ENCODE measurements at regions not wholly inside any gene's neighbourhood (a gene's known extent, or its start where the extent isn't known, plus 50 kb on each side); places are given as distances from the start of the nearest gene placed in this dataset.
"Not testable (repeated sequence)": the region's sequence is repeated elsewhere in the genome, so short reads cannot be mapped to it uniquely, and the experiment has no call there.

DNA sequence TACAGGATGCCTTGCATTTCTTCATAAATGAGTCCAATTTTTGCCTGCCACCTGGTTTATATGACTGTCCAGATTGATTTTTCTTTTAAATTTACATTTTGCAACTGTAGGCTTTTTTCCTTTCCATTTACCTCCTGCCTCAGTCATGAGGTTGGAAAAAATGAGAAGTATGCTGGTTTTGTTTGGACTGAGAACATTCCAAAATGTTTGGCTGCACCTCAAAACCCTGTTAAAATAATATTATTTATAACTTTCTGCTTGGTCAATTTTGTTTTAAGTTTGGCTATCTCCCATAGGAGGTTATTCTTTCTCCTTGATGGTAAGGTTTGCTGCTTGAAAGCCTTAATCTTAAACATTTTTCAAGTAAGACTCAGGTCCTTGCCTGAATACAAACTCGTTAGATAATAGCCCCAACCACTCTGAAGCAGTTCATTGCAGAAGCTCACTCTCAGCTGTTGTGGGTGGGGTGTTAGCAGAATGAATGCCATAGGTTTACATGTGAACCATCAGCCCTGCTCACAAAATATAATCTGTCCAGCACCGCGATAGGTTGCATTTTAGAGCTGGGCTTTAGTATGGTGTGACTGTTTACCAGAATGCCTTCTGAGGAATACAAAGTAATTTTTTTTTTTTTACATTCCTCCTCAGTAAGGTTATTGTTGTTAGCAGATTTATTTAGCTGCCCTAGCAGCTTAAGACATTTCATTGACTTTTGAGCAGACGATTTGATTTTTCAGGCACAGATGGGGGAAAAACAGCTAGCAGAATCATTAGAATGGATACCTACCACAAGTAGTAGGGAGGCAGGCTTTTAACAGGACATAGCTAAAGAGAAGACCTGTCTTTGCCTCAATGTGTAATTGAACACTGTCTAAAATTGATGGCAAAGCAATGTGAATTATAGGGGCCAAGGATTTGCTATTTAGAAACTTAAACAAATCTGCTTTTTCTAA, 630.8 kb upstream of the KCNMB2 start:
- no peak overlapping the region for H3K4me3 Mint-ChIP-seq (ENCODE audit: low read depth, unreplicated experiment)
- DNase-seq: no peak

DNA sequence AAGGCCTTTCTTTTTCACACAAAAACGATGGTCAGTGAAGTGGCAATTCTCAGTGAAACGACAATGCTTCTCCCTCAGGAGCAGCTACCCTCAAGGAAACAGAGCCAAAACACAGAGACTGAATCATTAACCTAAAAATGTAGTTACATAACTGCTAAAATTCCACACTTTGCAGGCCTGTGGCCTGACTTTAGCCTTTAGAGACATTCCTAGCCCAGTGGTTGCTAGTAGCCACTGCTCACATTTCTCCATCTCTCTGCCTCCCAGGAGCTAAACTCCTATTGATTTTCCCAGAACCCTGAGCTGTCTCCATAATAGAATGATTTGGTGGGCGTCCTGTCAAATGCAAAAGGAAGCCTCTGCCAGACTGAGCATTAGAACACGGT, 630.1 kb upstream of the KCNMB2 start:
- no TSS peak for BruUV-seq (replicated peaks)
- TF ChIP-seq, protein P1, sequence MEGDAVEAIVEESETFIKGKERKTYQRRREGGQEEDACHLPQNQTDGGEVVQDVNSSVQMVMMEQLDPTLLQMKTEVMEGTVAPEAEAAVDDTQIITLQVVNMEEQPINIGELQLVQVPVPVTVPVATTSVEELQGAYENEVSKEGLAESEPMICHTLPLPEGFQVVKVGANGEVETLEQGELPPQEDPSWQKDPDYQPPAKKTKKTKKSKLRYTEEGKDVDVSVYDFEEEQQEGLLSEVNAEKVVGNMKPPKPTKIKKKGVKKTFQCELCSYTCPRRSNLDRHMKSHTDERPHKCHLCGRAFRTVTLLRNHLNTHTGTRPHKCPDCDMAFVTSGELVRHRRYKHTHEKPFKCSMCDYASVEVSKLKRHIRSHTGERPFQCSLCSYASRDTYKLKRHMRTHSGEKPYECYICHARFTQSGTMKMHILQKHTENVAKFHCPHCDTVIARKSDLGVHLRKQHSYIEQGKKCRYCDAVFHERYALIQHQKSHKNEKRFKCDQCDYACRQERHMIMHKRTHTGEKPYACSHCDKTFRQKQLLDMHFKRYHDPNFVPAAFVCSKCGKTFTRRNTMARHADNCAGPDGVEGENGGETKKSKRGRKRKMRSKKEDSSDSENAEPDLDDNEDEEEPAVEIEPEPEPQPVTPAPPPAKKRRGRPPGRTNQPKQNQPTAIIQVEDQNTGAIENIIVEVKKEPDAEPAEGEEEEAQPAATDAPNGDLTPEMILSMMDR (IDR thresholded peaks at IDR 0.05; ENCODE audit: unreplicated experiment): no peak
- H3K36me3 Mint-ChIP-seq (ENCODE audit: insufficient read depth, unreplicated experiment): no peaks in the 10 kb centered on the region
- intact Hi-C loops (cut with micrococcal nuclease; ENCODE audit: unreplicated experiment): loop anchor here (2.0 to 5.0 kb wide), 2 partner anchors 71 to 384 kb away; no protein-coding TSS in a partner anchor
- DNase-seq: peak; percentile 24
- peak overlapping the region; percentile 36 for H3K27ac Mint-ChIP-seq (ENCODE audit: unreplicated experiment)
- H3K9me3 Mint-ChIP-seq (ENCODE audit: low read depth, unreplicated experiment): no peaks in the 10 kb centered on the region
- H3K27me3 Mint-ChIP-seq (ENCODE audit: unreplicated experiment): no peaks in the 10 kb centered on the region
- H3K4me3 Mint-ChIP-seq (ENCODE audit: low read depth, unreplicated experiment): no peak overlapping the region
- H3K4me1 Mint-ChIP-seq (ENCODE audit: low read depth, unreplicated experiment): peaks cover 26% of the 10 kb centered on the region
- CTCF ChIA-PET: interaction anchor here (0.6 to 1.8 kb wide), 6 partner anchors 22 to 605 kb away, joined by 3 read pairs; no protein-coding TSS in a partner anchor

More for the DNA sequence above, 630.8 kb upstream of the KCNMB2 start:
- intact Hi-C loops (cut with micrococcal nuclease; ENCODE audit: unreplicated experiment): loop anchor here (2.0 to 5.0 kb wide), 2 partner anchors 71 to 383 kb away; no protein-coding TSS in a partner anchor
- BruUV-seq (replicated peaks): no TSS peak
- Mint-ChIP-seq H3K36me3 (ENCODE audit: insufficient read depth, unreplicated experiment) (no peaks in the 10 kb centered on the region), H3K9me3 (ENCODE audit: low read depth, unreplicated experiment) (no peaks in the 10 kb centered on the region), H3K27ac (ENCODE audit: unreplicated experiment) (peak overlapping the region; percentile 13), H3K27me3 (ENCODE audit: unreplicated experiment) (no peaks in the 10 kb centered on the region), H3K4me1 (ENCODE audit: low read depth, unreplicated experiment) (peaks cover 26% of the 10 kb centered on the region)
- CTCF ChIA-PET: interaction anchor here (0.6 to 1.8 kb wide), 6 partner anchors 23 to 604 kb away, joined by 3 read pairs; no protein-coding TSS in a partner anchor
- TF ChIP-seq, protein P1 (IDR thresholded peaks at IDR 0.05; ENCODE audit: unreplicated experiment): no peak

DNA sequence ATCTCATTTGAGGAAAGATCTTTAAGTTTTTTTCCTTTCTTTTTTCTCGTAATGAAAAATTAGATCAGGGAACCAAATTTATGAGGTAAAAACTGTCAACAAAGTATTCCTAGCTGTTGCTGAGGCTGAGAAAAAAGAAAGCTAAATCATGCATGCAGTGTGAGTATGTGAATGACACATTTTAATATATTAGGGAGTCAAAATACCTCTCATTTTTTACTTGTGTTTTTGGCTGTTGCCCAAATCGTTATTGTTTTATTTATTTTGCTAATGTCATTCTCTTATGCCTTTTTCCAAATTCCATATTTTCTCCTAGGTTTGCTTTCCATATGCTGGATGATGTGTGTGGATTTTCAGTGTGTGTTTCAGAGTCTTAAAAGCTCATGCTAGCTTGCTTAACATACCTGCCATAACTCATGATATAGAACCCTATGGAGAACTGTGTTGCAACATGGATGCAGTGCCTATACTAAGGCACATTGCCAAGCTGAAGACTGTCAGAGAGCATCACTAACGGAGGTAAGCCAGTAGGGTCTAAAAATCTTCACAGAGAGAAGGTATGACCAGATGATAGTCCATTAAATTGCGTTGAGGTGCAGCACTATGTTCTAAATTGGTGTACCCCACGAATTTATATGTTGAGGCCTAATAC, 629.5 kb upstream of the KCNMB2 start:
- Mint-ChIP-seq H3K36me3 (ENCODE audit: insufficient read depth, unreplicated experiment) (no peaks in the 10 kb centered on the region), H3K4me1 (ENCODE audit: low read depth, unreplicated experiment) (peaks cover 26% of the 10 kb centered on the region), H3K27ac (ENCODE audit: unreplicated experiment) (peak overlapping the region; percentile 36), H3K27me3 (ENCODE audit: unreplicated experiment) (no peaks in the 10 kb centered on the region), H3K9me3 (ENCODE audit: low read depth, unreplicated experiment) (peaks cover 3% of the 10 kb centered on the region), H3K4me3 (ENCODE audit: low read depth, unreplicated experiment) (no peak overlapping the region)
- TF ChIP-seq, protein P1 (IDR thresholded peaks at IDR 0.05; ENCODE audit: unreplicated experiment): no peak
- DNase-seq: no peak
- intact Hi-C loops (cut with micrococcal nuclease; ENCODE audit: unreplicated experiment): loop anchor here (2.0 to 5.0 kb wide), 2 partner anchors 72 to 384 kb away; no protein-coding TSS in a partner anchor
- BruUV-seq (replicated peaks): no TSS peak
- CTCF ChIA-PET: interaction anchor here (0.8 to 1.8 kb wide), 4 partner anchors 22 to 400 kb away, joined by 3 read pairs; no protein-coding TSS in a partner anchor

DNA sequence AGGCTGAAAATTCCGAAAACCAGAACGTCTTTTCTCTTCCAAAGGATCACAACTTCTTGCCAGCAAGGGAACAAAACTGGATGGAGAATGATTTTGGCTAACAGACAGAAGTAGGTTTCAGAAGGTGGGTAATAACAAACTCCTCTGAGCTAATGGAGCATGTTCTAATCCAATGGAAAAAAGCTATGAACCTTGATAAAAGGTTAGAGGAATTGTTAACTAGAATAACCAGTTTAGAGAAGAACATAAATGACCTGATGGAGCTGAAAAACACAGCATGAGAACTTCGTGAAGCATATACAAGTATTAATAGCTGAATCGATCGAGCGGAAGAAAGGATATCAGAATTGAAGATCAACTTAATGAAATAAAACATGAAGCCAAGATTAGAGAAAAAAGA, 626.7 kb upstream of the KCNMB2 start:
- BruUV-seq (replicated peaks); DNase-seq; H3K27me3 Mint-ChIP-seq (ENCODE audit: unreplicated experiment); H3K27ac Mint-ChIP-seq (ENCODE audit: unreplicated experiment); H3K4me3 Mint-ChIP-seq (ENCODE audit: low read depth, unreplicated experiment); H3K36me3 Mint-ChIP-seq (ENCODE audit: insufficient read depth, unreplicated experiment); H3K9me3 Mint-ChIP-seq (ENCODE audit: low read depth, unreplicated experiment); CTCF ChIA-PET: not testable (repeated sequence)
- intact Hi-C loops (cut with micrococcal nuclease; ENCODE audit: unreplicated experiment): loop anchor here (5.0 kb wide), 1 partner anchor 387 kb away; no protein-coding TSS in a partner anchor
- peaks cover 22% of the 10 kb centered on the region for H3K4me1 Mint-ChIP-seq (ENCODE audit: low read depth, unreplicated experiment)

All from Calu3 (cell line).